ENCODE measurements at regions not wholly inside any gene's neighbourhood (a gene's known extent, or its start where the extent isn't known, plus 50 kb on each side); places are given as distances from the start of the nearest gene placed in this dataset.

GRCh38 chr13:90689111-90689510 lies 658.4 kb upstream of the MIR17HG start (continued):
- no peak for TF ChIP-seq ZNF114 (CRISPR knock-in tag; IDR thresholded peaks at IDR 0.05)
- TF ChIP-seq CTCF (conservative IDR thresholded peaks at IDR 0.05; ENCODE audit: low read depth in 2 of 2), result no peak
- TF ChIP-seq ZNF462 (CRISPR knock-in tag; IDR thresholded peaks at IDR 0.05), result no peak
- no peak for TF ChIP-seq STAT1 (IDR thresholded peaks at IDR 0.05; ENCODE audit: unreplicated experiment)

- Mint-ChIP-seq H3K9me3 (no peaks in the 10 kb centered on the region), H3K27ac (no peak overlapping the region), H3K4me1 (no peaks in the 10 kb centered on the region), H3K4me3 (no peak overlapping the region), H3K36me3 (ENCODE audit: low read depth) (no peaks in the 10 kb centered on the region), H3K27me3 (ENCODE audit: insufficient read depth, low read depth, poor library complexity) (no peaks in the 10 kb centered on the region)
- Histone ChIP-seq H3K9me2 (ENCODE audit: insufficient read depth) (no peaks in the 10 kb centered on the region), H3F3A (replicated peaks; ENCODE audit: low read depth) (no peaks in the 10 kb centered on the region), H3K79me2 (replicated peaks; ENCODE audit: insufficient read depth) (no peaks in the 10 kb centered on the region), H3K4me2 (no peak overlapping the region), H3K27ac (ENCODE audit: low read depth) (no peak overlapping the region), H3K27me3 (ENCODE audit: insufficient read depth) (no peaks in the 10 kb centered on the region), H2AFZ (no peak overlapping the region), H3K36me3 (ENCODE audit: insufficient read depth) (no peaks in the 10 kb centered on the region), H3K4me1 (ENCODE audit: insufficient read depth) (no peaks in the 10 kb centered on the region), H4K20me1 (replicated peaks; ENCODE audit: insufficient read depth) (no peaks in the 10 kb centered on the region), H3K4me3 (no peak overlapping the region)
- no peak for ATAC-seq
- no peak for DNase-seq (ENCODE audit: low spot score)
- no peak for TF ChIP-seq EZH2 (IDR thresholded peaks at IDR 0.05; ENCODE audit: low read depth, unreplicated experiment)
- no peak for TF ChIP-seq ETS1 (IDR thresholded peaks at IDR 0.05)
- TF ChIP-seq NANOG (IDR thresholded peaks at IDR 0.05; ENCODE audit: borderline replicate concordance), result no peak
- TF ChIP-seq STAT1 (IDR thresholded peaks at IDR 0.05; ENCODE audit: unreplicated experiment), result no peak
- no peak for TF ChIP-seq REST (IDR thresholded peaks at IDR 0.05; ENCODE audit: unreplicated experiment)
Observed at GRCh38 chr13:90690458-90691080, 656.9 kb upstream of the MIR17HG start.

Data from GM23338 (cell line).